ENCODE measurements at regions not wholly inside any gene's neighbourhood (a gene's known extent, or its start where the extent isn't known, plus 50 kb on each side); places are given as distances from the start of the nearest gene placed in this dataset.

DNA sequence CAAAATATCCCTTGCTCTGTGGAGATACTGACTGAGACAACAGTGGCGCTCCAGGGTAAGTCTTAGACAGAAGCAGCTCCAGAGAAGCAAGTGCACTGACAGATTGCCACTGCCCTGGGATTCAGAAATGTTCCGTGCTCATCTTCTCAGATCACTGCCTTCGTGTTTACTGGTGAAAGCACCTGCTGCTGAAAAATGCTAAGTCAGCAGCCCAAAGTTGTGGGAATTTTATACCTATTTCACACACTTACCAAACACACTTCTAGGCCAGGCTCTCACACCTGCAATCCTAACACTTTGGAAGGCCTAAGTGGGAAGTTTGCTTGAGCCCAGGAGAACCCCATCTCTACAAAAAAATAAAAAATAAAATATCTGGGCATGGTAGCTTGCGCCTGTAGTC lies 63.2 kb upstream of the DLX6 start:
- DNase-seq (ENCODE audit: low read depth, low spot score): no peak
- no peak overlapping the region for H2AFZ ChIP-seq (ENCODE audit: control insufficient read depth, low read depth, low read length)
- TF ChIP-seq, protein P1, sequence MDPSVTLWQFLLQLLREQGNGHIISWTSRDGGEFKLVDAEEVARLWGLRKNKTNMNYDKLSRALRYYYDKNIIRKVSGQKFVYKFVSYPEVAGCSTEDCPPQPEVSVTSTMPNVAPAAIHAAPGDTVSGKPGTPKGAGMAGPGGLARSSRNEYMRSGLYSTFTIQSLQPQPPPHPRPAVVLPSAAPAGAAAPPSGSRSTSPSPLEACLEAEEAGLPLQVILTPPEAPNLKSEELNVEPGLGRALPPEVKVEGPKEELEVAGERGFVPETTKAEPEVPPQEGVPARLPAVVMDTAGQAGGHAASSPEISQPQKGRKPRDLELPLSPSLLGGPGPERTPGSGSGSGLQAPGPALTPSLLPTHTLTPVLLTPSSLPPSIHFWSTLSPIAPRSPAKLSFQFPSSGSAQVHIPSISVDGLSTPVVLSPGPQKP (IDR thresholded peaks at IDR 0.05; ENCODE audit: low read depth, low read length): no peak
- TF ChIP-seq NKRF (conservative IDR thresholded peaks at IDR 0.05) (no peak), SP1 (IDR thresholded peaks at IDR 0.05; ENCODE audit: low read depth, low read length) (no peak), EP300 (IDR thresholded peaks at IDR 0.05; ENCODE audit: borderline replicate concordance in 1 of 2, control insufficient read depth in 1 of 2, low read depth in 2 of 2, low read length in 2 of 2) (no peak), GATAD2B (conservative IDR thresholded peaks at IDR 0.05; ENCODE audit: low read depth) (no peak), KAT2A (conservative IDR thresholded peaks at IDR 0.05; ENCODE audit: control insufficient read depth, low read depth, low read length) (no peak), MXI1 (IDR thresholded peaks at IDR 0.05; ENCODE audit: low read depth, low read length) (no peak), ASH2L (IDR thresholded peaks at IDR 0.05; ENCODE audit: borderline replicate concordance, low read depth) (no peak), MTA3 (IDR thresholded peaks at IDR 0.05; ENCODE audit: borderline replicate concordance, low read length) (no peak), CEBPZ (IDR thresholded peaks at IDR 0.05; ENCODE audit: low read depth, low read length) (no peak), STAT3 (IDR thresholded peaks at IDR 0.05; ENCODE audit: low read depth, low read length) (no peak), SREBF2 (IDR thresholded peaks at IDR 0.05; ENCODE audit: low read length) (no peak)
- TF ChIP-seq, protein P2, sequence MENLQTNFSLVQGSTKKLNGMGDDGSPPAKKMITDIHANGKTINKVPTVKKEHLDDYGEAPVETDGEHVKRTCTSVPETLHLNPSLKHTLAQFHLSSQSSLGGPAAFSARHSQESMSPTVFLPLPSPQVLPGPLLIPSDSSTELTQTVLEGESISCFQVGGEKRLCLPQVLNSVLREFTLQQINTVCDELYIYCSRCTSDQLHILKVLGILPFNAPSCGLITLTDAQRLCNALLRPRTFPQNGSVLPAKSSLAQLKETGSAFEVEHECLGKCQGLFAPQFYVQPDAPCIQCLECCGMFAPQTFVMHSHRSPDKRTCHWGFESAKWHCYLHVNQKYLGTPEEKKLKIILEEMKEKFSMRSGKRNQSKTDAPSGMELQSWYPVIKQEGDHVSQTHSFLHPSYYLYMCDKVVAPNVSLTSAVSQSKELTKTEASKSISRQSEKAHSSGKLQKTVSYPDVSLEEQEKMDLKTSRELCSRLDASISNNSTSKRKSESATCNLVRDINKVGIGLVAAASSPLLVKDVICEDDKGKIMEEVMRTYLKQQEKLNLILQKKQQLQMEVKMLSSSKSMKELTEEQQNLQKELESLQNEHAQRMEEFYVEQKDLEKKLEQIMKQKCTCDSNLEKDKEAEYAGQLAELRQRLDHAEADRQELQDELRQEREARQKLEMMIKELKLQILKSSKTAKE (IDR thresholded peaks at IDR 0.05; ENCODE audit: low read depth, poor library complexity, severe bottlenecking): no peak
- TF ChIP-seq, protein P3, sequence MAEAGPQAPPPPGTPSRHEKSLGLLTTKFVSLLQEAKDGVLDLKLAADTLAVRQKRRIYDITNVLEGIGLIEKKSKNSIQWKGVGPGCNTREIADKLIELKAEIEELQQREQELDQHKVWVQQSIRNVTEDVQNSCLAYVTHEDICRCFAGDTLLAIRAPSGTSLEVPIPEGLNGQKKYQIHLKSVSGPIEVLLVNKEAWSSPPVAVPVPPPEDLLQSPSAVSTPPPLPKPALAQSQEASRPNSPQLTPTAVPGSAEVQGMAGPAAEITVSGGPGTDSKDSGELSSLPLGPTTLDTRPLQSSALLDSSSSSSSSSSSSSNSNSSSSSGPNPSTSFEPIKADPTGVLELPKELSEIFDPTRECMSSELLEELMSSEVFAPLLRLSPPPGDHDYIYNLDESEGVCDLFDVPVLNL (IDR thresholded peaks at IDR 0.05; ENCODE audit: low read depth, low read length): no peak
- POLR2A ChIA-PET: no interaction called here
- in situ Hi-C loops (cut with MboI) (no loop called here), intact Hi-C loops (cut with micrococcal nuclease; ENCODE audit: unreplicated experiment) (no loop called here)
- no peaks in the 10 kb centered on the region for H4K20me1 ChIP-seq (ENCODE audit: control insufficient read depth, insufficient read depth)
- WGBS (ENCODE audit: insufficient coverage, insufficient replicate concordance, low lambda C conversion rate, missing lambda C conversion rate): 31% methylated on average over 4 of the region's 4 CpGs
- H3K4me2 ChIP-seq (ENCODE audit: control insufficient read depth, insufficient read depth): no peak overlapping the region
- no peaks in the 10 kb centered on the region for H3K4me1 ChIP-seq (ENCODE audit: control insufficient read depth, insufficient read depth, low read length)
- no peaks in the 10 kb centered on the region for H3K27me3 ChIP-seq (replicated peaks in 1 of 2; ENCODE audit: control insufficient read depth in 2 of 2, insufficient read depth in 2 of 2, low read length in 1 of 2)
- H3K79me2 ChIP-seq (ENCODE audit: control insufficient read depth, insufficient read depth, low read length): no peaks in the 10 kb centered on the region
- BruUV-seq (replicated peaks): no TSS peak
- no peak for ATAC-seq
- CTCF ChIA-PET: no interaction called here
- SMC1A ChIA-PET (ENCODE audit: uncharacterized antibody, unreplicated experiment): no interaction called here
- H3K9ac ChIP-seq (ENCODE audit: control insufficient read depth, insufficient read depth, low read length): no peak overlapping the region
- H3K4me3 ChIP-seq: no peak overlapping the region
- no peak overlapping the region for H3K27ac ChIP-seq (ENCODE audit: control insufficient read depth, insufficient read depth)
- no peaks in the 10 kb centered on the region for H3K36me3 ChIP-seq (ENCODE audit: control insufficient read depth in 2 of 2, insufficient read depth in 2 of 2, low read length in 1 of 2)
- no peaks in the 10 kb centered on the region for H3K9me3 ChIP-seq (replicated peaks; ENCODE audit: control insufficient read depth, insufficient read depth, low read length)
- FAIRE-seq: no peak
- RAD21 ChIA-PET (ENCODE audit: unreplicated experiment): no interaction called here

All from GM12878 (cell line).